Astrocyte (in vitro differentiated cells and primary cell): ENCODE measurements at regions not wholly inside any gene's neighbourhood (a gene's known extent, or its start where the extent isn't known, plus 50 kb on each side); places are given as distances from the start of the nearest gene placed in this dataset.

Source experiments
- DNase-seq: peaks from one replicate; pipeline ENCODE4 v3.0.0-alpha.2; 2010; ENCODE audit warnings: low read depth
- FAIRE-seq: peaks from 2 replicates; lab custom pipeline; 2011; peaks lifted over from hg19 to GRCh38; lab: Jason Lieb, UNC
- H2AFZ ChIP-seq: 2 replicates; pipeline ENCODE4 v1.6.0; 2012; ENCODE audit warnings: low read depth, low read length, inconsistent platforms
- H3K27ac ChIP-seq: 2 replicates; pipeline ENCODE4 v1.5.1; 2011; ENCODE audit warnings: low read depth, low read length, inconsistent platforms
- H3K27me3 ChIP-seq: 2 replicates; pipeline ENCODE4 v1.6.0; 2011; ENCODE audit warnings: low read length, inconsistent platforms; ENCODE audit not compliant: insufficient read depth
- H3K36me3 ChIP-seq: 2 replicates; pipeline ENCODE4 v1.5.1; 2011; ENCODE audit warnings: low read length, inconsistent platforms; ENCODE audit not compliant: insufficient read depth
- H3K4me1 ChIP-seq: 2 replicates; pipeline ENCODE4 v1.5.1; 2011; ENCODE audit warnings: low read length, inconsistent platforms; ENCODE audit not compliant: insufficient read depth
- H3K4me2 ChIP-seq: 2 replicates; pipeline ENCODE4 v1.6.0; 2012; ENCODE audit warnings: low read length, inconsistent platforms
- H3K4me3 ChIP-seq: 2 replicates; pipeline ENCODE4 v1.5.1; 2011; ENCODE audit warnings: low read depth, mild to moderate bottlenecking, low read length, inconsistent platforms; ENCODE audit not compliant: insufficient read depth
- H3K79me2 ChIP-seq: 2 replicates; pipeline ENCODE4 v1.6.0; 2012; ENCODE audit warnings: mild to moderate bottlenecking, low read length, inconsistent platforms; ENCODE audit not compliant: insufficient read depth
- H3K9ac ChIP-seq: 2 replicates; pipeline ENCODE4 v1.6.0; 2012; ENCODE audit warnings: mild to moderate bottlenecking, low read length, inconsistent platforms
- H3K9me3 ChIP-seq: 2 replicates; pipeline ENCODE4 v1.5.1; 2012; ENCODE audit warnings: low read depth, mild to moderate bottlenecking, low read length, inconsistent platforms; ENCODE audit not compliant: insufficient read depth
- H4K20me1 ChIP-seq: 2 replicates; pipeline ENCODE4 v1.6.0; 2012; ENCODE audit warnings: low read length, inconsistent platforms; ENCODE audit not compliant: insufficient read depth
- H3K27ac Mint-ChIP-seq: one replicate; pipeline ENCODE4 v1.8.0; 2021; ENCODE audit warnings: mild to moderate bottlenecking, mixed read lengths; ENCODE audit not compliant: unreplicated experiment
- H3K27me3 Mint-ChIP-seq: one replicate; pipeline ENCODE4 v1.8.0; 2021; ENCODE audit warnings: low read depth, mixed read lengths; ENCODE audit not compliant: unreplicated experiment
- H3K36me3 Mint-ChIP-seq: one replicate; pipeline ENCODE4 v1.8.0; 2021; ENCODE audit warnings: low read depth, mixed read lengths; ENCODE audit not compliant: unreplicated experiment
- H3K4me1 Mint-ChIP-seq: one replicate; pipeline ENCODE4 v1.8.0; 2021; ENCODE audit warnings: low read depth, mixed read lengths; ENCODE audit not compliant: unreplicated experiment
- H3K4me3 Mint-ChIP-seq: one replicate; pipeline ENCODE4 v1.8.0; 2021; ENCODE audit warnings: mild to moderate bottlenecking, moderate library complexity, mixed read lengths; ENCODE audit not compliant: unreplicated experiment
- H3K9me3 Mint-ChIP-seq: one replicate; pipeline ENCODE4 v1.8.0; 2021; ENCODE audit warnings: mild to moderate bottlenecking, mixed read lengths; ENCODE audit not compliant: unreplicated experiment
- EZH2 ChIP-seq: IDR thresholded peaks from 2 replicates; pipeline ENCODE4 v1.6.1; 2012; ENCODE audit warnings: mild to moderate bottlenecking, low read length, inconsistent platforms; ENCODE audit not compliant: insufficient read depth
- TF ChIP-seq, protein P1 (sequence below): IDR thresholded peaks from 2 replicates; pipeline ENCODE4 v1.5.1; 2011; ENCODE audit warnings: low read depth, mild to moderate bottlenecking, inconsistent platforms, low read length, moderate library complexity; ENCODE audit not compliant: insufficient read depth

DNA sequence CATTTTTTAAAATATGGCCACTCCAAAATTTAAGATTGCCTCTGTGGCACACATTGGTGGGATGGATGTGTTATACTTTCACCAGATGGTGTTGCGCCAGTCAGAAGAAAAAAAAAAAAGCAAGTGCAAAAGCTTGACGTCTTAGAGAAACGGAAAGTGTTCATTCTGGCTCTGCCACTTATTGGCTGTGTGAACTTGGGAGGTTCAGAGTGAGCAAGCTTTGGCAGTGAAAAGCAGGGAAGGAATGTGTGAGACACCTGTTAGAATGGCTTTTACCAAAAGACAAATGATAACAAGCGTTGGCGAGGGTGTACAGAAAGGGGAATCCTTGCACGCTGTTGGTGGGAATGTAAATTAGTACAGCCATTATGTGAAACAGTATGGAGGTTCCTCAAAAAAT is 298.0 kb downstream of the TMEM114 start:
- no peaks in the 10 kb centered on the region for H3K36me3 Mint-ChIP-seq
- H3K4me1 Mint-ChIP-seq = no peaks in the 10 kb centered on the region

GRCh38 chr16:8286348-8286747 is 304.0 kb downstream of the TMEM114 start:
- H3K4me3 Mint-ChIP-seq = no peak overlapping the region
- no peaks in the 10 kb centered on the region for H3K36me3 Mint-ChIP-seq

More for the DNA sequence above, 298.0 kb downstream of the TMEM114 start:
- FAIRE-seq (no peak), DNase-seq (no peak)
- H3K27me3 Mint-ChIP-seq = peaks cover 5% of the 10 kb centered on the region
- Histone ChIP-seq H3K4me3 (no peak overlapping the region), H3K79me2 (no peaks in the 10 kb centered on the region), H3K4me1 (no peaks in the 10 kb centered on the region), H3K27me3 (no peaks in the 10 kb centered on the region), H3K36me3 (no peaks in the 10 kb centered on the region), H3K9ac (no peak overlapping the region), H3K27ac (no peak overlapping the region), H3K4me2 (no peak overlapping the region), H2AFZ (no peak overlapping the region), H4K20me1 (no peaks in the 10 kb centered on the region), H3K9me3 (peaks cover 2% of the 10 kb centered on the region)
- TF ChIP-seq EZH2 = no peak
- TF ChIP-seq, protein P1, sequence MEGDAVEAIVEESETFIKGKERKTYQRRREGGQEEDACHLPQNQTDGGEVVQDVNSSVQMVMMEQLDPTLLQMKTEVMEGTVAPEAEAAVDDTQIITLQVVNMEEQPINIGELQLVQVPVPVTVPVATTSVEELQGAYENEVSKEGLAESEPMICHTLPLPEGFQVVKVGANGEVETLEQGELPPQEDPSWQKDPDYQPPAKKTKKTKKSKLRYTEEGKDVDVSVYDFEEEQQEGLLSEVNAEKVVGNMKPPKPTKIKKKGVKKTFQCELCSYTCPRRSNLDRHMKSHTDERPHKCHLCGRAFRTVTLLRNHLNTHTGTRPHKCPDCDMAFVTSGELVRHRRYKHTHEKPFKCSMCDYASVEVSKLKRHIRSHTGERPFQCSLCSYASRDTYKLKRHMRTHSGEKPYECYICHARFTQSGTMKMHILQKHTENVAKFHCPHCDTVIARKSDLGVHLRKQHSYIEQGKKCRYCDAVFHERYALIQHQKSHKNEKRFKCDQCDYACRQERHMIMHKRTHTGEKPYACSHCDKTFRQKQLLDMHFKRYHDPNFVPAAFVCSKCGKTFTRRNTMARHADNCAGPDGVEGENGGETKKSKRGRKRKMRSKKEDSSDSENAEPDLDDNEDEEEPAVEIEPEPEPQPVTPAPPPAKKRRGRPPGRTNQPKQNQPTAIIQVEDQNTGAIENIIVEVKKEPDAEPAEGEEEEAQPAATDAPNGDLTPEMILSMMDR = no peak
- no peak overlapping the region for H3K27ac Mint-ChIP-seq
- no peaks in the 10 kb centered on the region for H3K9me3 Mint-ChIP-seq
- no peak overlapping the region for H3K4me3 Mint-ChIP-seq

GRCh38 chr16:8283195-8283594 is 307.1 kb downstream of the TMEM114 start:
- Mint-ChIP-seq H3K4me3 (no peak overlapping the region), H3K4me1 (peaks cover 10% of the 10 kb centered on the region), H3K27ac (no peak overlapping the region), H3K36me3 (no peaks in the 10 kb centered on the region), H3K9me3 (no peaks in the 10 kb centered on the region), H3K27me3 (peaks cover 11% of the 10 kb centered on the region)
- H3K9ac ChIP-seq = no peak overlapping the region
- no peak overlapping the region for H3K27ac ChIP-seq
- H3K4me2 ChIP-seq = no peak overlapping the region
- H3K79me2 ChIP-seq = no peaks in the 10 kb centered on the region
- no peaks in the 10 kb centered on the region for H4K20me1 ChIP-seq
- H3K27me3 ChIP-seq = no peaks in the 10 kb centered on the region
- H3K4me3 ChIP-seq = no peak overlapping the region
- FAIRE-seq (no peak), DNase-seq (no peak)
- no peak for TF ChIP-seq EZH2
- TF ChIP-seq, protein P1 = no peak
- no peaks in the 10 kb centered on the region for H3K9me3 ChIP-seq
- no peak overlapping the region for H2AFZ ChIP-seq
- H3K36me3 ChIP-seq = no peaks in the 10 kb centered on the region
- no peaks in the 10 kb centered on the region for H3K4me1 ChIP-seq

More at GRCh38 chr16:8286348-8286747, 304.0 kb downstream of the TMEM114 start:
- TF ChIP-seq EZH2 = no peak
- TF ChIP-seq, protein P1 = no peak
- Histone ChIP-seq H3K4me2 (no peak overlapping the region), H3K9me3 (no peaks in the 10 kb centered on the region), H3K79me2 (no peaks in the 10 kb centered on the region), H3K9ac (no peak overlapping the region), H3K27ac (no peak overlapping the region), H3K36me3 (no peaks in the 10 kb centered on the region), H2AFZ (no peak overlapping the region), H4K20me1 (no peaks in the 10 kb centered on the region), H3K4me3 (no peak overlapping the region), H3K27me3 (no peaks in the 10 kb centered on the region), H3K4me1 (no peaks in the 10 kb centered on the region)
- FAIRE-seq (no peak), DNase-seq (no peak)
- H3K27ac Mint-ChIP-seq = no peak overlapping the region
- no peaks in the 10 kb centered on the region for H3K9me3 Mint-ChIP-seq
- peaks cover 11% of the 10 kb centered on the region for H3K27me3 Mint-ChIP-seq
- H3K4me1 Mint-ChIP-seq = no peaks in the 10 kb centered on the region
